GM21576 (cell line): ENCODE measurements at regions not wholly inside any gene's neighbourhood (a gene's known extent, or its start where the extent isn't known, plus 50 kb on each side); places are given as distances from the start of the nearest gene placed in this dataset.
"Not testable (repeated sequence)": the region's sequence is repeated elsewhere in the genome, so short reads cannot be mapped to it uniquely, and the experiment has no call there.

Experiments
- ATAC-seq: cut with Tn5 transposase; IDR thresholded peaks from one replicate; pipeline ENCODE4 v1.9.1; 2021; ENCODE audit warnings: mild to moderate bottlenecking, moderate library complexity; ENCODE audit not compliant: unreplicated experiment

DNA sequence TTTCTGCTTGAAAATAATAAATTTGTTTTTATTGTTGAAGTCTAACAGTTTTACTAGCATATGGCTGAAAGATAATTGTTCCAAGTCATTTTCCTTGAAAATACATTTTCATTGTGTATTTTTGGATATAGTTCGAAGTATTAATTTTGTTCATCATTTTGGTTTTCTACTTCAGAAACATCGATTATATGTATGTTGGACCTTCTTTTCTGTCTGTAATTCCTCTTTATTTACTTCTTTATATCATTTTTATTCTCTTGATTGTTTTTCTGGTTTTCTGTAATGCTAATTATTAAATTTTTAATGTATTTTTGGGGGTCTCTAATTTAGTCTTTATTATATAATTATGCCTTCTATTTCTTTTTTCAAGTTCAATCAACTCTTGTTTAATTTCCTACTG is 407.1 kb upstream of the FRG1 start:
- ATAC-seq = no peak

DNA sequence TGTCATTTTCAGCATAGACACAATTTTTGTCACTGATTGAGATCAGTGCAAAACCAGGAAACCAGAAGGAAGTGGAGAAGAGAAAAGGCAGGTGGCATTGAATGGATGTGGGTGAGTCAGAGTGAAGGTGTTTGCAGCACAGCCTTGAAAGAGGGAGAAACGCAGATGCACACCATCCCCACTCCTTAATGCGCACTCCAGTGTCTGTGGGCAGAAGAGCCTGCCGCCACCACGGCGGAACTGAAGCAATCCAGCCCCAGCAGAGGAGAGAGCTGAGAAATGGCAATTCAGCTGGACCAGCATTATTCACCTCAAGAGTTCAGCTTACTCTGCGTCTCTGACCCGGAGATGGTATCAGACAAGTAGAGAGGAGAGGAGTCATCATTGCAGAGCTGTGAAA is 393.1 kb upstream of the FRG1 start:
- no peak for ATAC-seq

GRCh38 chr4:189548484-189549125 is 392.1 kb upstream of the FRG1 start:
- no peak for ATAC-seq

- not testable (repeated sequence) for ATAC-seq
These were observed 388.6 kb upstream of the FRG1 start for GRCh38 chr4:189551931-189552670.

DNA sequence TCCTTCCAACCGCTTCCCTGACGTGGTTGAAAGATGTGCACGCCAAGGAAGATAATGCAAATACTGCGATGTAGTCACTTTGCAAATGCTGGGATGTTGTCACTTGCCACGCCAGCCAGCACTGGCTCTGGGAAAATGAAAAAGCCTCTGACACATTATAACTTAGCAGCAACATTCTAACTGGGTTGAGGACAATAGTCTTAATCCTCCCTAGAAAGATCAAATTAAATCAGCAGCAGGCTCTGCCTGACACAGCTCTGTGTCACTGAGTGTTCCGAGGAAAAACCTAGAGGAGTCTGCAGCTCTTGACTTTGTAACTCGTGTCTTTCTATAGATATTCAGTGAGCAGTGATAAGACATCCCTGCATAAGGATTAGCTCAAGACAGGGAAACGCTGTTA is 380.1 kb upstream of the FRG1 start:
- not testable (repeated sequence) for ATAC-seq

- not testable (repeated sequence) for ATAC-seq
These were observed 376.9 kb upstream of the FRG1 start for GRCh38 chr4:189563751-189564150.

- not testable (repeated sequence) for ATAC-seq
These were observed 374.4 kb upstream of the FRG1 start for GRCh38 chr4:189566271-189566670.

DNA sequence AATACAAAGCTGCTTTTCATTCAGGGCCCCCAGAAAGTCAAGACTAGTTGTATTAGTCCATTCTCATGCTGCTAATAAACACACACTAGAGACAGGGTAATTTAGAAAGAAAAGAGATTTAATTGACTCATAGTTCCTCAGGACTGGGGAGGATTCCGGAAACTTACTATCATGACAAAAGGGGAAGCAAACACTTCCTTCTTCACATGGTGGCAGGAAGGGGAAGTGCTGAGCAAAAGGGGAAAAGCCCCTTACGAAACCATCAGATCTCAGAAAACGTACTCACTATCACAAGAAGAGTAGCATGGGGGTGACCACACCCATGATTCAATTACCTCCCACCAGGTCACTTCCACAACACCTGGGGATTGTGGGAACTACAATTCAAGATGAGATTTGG is 373.8 kb upstream of the FRG1 start:
- not testable (repeated sequence) for ATAC-seq

- ATAC-seq = not testable (repeated sequence)
These were observed 361.0 kb upstream of the FRG1 start for GRCh38 chr4:189579645-189580044.

DNA sequence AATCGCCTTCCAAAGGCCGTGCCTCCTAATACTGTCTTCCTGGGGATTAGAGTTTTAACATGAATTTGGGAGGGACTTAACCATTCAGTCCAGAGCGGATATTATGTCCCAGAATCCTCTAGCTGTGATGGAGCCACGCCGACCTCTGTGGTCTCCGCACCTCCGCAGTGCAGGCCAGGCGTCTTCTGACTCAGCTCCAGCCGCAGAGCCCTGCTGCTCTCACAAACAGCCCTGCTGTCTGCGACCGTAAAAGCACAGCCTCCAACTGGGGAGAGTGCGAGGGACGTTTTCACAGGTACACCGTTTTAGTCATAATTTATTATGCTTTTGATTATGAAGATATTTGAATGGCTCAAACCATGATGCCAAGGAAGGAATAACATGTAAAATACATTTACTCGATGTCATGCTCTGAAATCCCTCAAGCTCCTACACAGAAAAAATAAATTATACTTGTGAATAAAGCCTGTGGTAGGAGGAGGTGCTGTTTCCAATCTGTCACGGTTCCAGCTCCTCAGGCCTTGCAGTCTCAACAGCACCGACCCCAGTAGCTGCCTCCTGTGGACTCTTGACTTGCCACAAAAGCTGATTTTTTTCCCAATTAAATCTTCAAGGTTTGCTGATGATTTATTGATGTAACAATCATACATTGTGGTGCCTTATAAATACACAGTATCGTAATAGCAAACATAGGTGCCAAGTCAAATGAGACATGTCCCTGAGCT is 353.6 kb upstream of the FRG1 start:
- not testable (repeated sequence) for ATAC-seq

DNA sequence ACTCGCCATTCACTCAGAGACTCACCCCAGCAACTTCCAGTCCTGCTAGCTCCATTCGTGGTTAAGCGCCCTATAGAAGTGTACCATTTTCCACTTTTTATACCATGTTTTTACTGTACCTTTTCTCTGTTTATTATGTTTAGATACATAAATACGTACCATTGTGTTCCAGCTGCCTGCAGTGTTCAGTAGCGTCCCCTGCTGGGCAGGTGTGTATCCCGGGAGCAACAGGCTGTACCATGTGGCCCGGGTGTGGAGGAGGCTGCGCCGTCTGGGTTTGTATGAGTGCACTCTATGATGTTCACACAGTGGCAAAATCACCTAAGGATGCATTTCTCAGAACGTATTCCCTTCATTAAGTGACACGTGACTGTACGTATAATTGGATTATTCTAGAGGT is 351.5 kb upstream of the FRG1 start:
- not testable (repeated sequence) for ATAC-seq

GRCh38 chr4:189592890-189593289 is 347.8 kb upstream of the FRG1 start:
- no peak for ATAC-seq

- ATAC-seq = no peak
These were observed 343.3 kb upstream of the FRG1 start for GRCh38 chr4:189597341-189597740.

DNA sequence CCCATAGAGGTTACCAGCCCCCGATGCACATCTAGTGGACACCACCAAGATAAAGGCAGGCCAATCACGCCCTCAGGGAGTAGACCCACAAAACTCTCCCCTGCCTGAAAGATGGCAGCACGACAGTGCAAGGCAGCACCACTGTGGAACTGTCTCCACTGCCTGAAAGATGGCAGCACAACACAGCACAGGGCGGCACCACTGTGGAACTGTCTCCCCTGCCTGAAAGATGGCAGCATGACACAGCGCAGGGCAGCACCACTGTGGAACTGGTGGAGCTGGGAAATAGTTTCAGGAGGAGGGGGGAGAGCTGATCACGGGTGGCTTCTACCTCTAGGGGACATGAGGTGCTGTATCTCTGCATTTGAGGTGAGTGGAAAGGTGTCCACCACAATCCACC is 340.4 kb upstream of the FRG1 start:
- no peak for ATAC-seq

GRCh38 chr4:189600718-189601435 is 339.8 kb upstream of the FRG1 start:
- ATAC-seq = no peak

GRCh38 chr4:189602827-189603226 is 337.8 kb upstream of the FRG1 start:
- not testable (repeated sequence) for ATAC-seq

DNA sequence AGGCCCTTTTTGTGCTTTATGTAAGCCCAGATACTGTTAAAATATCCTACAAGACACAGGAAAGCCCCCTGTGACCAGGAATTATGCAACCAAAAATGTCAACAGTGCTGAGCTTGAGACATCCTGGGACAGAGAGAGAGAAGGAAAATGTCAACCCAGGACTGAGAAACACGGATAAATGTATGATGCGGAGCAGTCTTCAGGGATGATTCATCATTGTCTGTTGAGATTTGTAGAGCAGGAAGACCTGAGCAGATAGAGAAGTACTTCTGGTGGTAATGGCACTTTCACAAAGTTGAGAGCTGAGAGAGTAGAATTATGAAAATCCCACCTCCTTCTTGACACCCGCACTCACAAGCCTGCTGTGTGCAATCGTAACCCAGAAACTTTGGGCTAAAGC is 330.1 kb upstream of the FRG1 start:
- ATAC-seq = not testable (repeated sequence)

- ATAC-seq = no peak
These were observed 327.5 kb upstream of the FRG1 start for GRCh38 chr4:189613207-189613606.

DNA sequence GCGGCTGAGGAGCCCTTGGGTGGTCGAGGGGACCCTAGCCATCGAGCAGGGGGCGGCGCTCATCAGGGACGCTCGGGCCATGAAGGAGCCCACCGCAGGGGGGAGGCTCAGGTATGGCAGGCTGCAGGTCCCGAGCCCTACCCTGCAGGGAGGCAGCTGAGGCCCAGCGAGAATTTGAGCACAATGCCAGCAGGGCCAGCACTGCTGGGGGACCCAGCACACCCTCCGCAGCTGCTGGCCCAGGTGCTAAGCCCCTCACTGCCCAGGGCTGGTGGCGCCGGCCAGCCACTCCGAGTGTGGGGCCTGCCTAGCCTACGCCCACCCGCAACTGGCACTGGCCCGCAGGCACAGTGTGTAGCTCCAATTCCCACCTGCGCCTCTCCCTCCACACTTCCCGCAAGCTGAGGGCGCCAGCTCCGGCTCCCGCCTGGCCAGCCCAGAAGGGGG is 325.4 kb upstream of the FRG1 start:
- ATAC-seq = no peak

- not testable (repeated sequence) for ATAC-seq
These were observed 322.9 kb upstream of the FRG1 start for GRCh38 chr4:189617741-189618140.
